Vagina (tissue), 2 donors: ENCODE measurements at regions not wholly inside any gene's neighbourhood (a gene's known extent, or its start where the extent isn't known, plus 50 kb on each side); places are given as distances from the start of the nearest gene placed in this dataset.

ENCODE experiments used
- DNase-seq, 2 donors: peaks; one replicate each; pipeline ENCODE4 v3.0.0-alpha.2; 2017; ENCODE audit errors: extremely low spot score in 2 of 2
- H3K27ac ChIP-seq: fragments of 200-600 bp; sonication (generic); one replicate; pipeline ENCODE4 v1.5.1; 2019
- H3K27me3 ChIP-seq: fragments of 200-600 bp; sonication (generic); one replicate; pipeline ENCODE4 v1.5.1; 2019
- H3K36me3 ChIP-seq, 2 donors: fragments of 200-600 bp; sonication (generic); one replicate each; pipeline ENCODE4 v1.5.1; 2017 to 2019
- H3K4me1 ChIP-seq: fragments of 200-600 bp; sonication (generic); one replicate; pipeline ENCODE4 v1.5.1; 2019
- H3K4me3 ChIP-seq, 2 donors: fragments of 200-600 bp; sonication (generic); 1 replicate in 1 of 2; 2 replicates in 1 of 2; pipeline ENCODE4 v1.5.1; 2016 to 2019
- H3K9me3 ChIP-seq: fragments of 200-600 bp; sonication (generic); one replicate; pipeline ENCODE4 v1.5.1; 2019
- POLR2A ChIP-seq, 2 donors: fragments of 450-650 bp; IDR thresholded peaks; one replicate each; pipeline ENCODE4 v1.6.1; 2017; ENCODE audit warnings: antibody characterized with exemption in 2 of 2, mild to moderate bottlenecking in 2 of 2, moderate library complexity in 2 of 2
- POLR2AphosphoS5 ChIP-seq, 2 donors: sonication (generic); formaldehyde crosslinking; IDR thresholded peaks; one replicate each; pipeline ENCODE4 v1.9.0; 2017; ENCODE audit warnings: antibody characterized with exemption in 2 of 2, mild to moderate bottlenecking in 2 of 2, low read depth in 1 of 2; ENCODE audit not compliant: insufficient read depth in 1 of 2
- intact Hi-C: fragments of 100-400 bp; cut with DNase I; formaldehyde crosslinking; loops from one replicate; pipeline ENCODE4 v1.15.1; 2023
- TF ChIP-seq, protein P1 (sequence below), 3 experiments: fragments of 450-650 bp in 2 of 3; fragments of 200-600 bp in 1 of 3; sonication (generic) in 1 of 3; IDR thresholded peaks; one replicate each; pipeline ENCODE4 v1.5.1; 2017 to 2019; ENCODE audit warnings: antibody characterized with exemption in 3 of 3, mild to moderate bottlenecking in 2 of 3, moderate library complexity in 2 of 3

DNA sequence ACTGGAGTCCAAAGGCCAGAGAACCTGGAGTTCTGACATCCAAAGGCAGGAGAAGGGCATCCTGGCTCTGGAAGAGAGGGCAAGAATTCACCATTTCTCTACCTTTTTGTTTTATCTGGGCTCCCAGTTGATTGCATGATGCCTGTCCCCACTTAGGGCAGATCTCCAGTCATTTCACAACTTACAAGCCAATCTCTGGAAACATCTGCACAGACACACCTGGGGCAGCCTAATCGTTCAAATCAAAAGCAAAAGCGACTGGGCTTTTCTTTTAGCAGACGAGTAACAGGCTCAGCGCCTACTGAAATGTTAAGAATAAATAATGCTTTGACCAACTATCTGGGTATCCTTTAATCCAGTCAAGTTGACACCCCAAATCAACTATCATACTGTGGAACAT lies 136.0 kb upstream of the NPY2R start:
- H3K4me3 ChIP-seq, result no peak overlapping the region
- no peaks in the 10 kb centered on the region for H3K9me3 ChIP-seq
- intact Hi-C loops, result no loop called here
- H3K4me1 ChIP-seq, result no peaks in the 10 kb centered on the region
- no peak overlapping the region for H3K27ac ChIP-seq
- TF ChIP-seq, protein P1, sequence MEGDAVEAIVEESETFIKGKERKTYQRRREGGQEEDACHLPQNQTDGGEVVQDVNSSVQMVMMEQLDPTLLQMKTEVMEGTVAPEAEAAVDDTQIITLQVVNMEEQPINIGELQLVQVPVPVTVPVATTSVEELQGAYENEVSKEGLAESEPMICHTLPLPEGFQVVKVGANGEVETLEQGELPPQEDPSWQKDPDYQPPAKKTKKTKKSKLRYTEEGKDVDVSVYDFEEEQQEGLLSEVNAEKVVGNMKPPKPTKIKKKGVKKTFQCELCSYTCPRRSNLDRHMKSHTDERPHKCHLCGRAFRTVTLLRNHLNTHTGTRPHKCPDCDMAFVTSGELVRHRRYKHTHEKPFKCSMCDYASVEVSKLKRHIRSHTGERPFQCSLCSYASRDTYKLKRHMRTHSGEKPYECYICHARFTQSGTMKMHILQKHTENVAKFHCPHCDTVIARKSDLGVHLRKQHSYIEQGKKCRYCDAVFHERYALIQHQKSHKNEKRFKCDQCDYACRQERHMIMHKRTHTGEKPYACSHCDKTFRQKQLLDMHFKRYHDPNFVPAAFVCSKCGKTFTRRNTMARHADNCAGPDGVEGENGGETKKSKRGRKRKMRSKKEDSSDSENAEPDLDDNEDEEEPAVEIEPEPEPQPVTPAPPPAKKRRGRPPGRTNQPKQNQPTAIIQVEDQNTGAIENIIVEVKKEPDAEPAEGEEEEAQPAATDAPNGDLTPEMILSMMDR (IDR thresholded peaks at IDR 0.05), result no peak
- TF ChIP-seq POLR2A (IDR thresholded peaks at IDR 0.05), result no peak
- no peak for TF ChIP-seq POLR2AphosphoS5 (IDR thresholded peaks at IDR 0.05; ENCODE audit: insufficient read depth in 1 of 2, low read depth in 1 of 2)
- no peaks in the 10 kb centered on the region for H3K27me3 ChIP-seq
- DNase-seq, result no peak
- H3K36me3 ChIP-seq, result no peaks in the 10 kb centered on the region

DNA sequence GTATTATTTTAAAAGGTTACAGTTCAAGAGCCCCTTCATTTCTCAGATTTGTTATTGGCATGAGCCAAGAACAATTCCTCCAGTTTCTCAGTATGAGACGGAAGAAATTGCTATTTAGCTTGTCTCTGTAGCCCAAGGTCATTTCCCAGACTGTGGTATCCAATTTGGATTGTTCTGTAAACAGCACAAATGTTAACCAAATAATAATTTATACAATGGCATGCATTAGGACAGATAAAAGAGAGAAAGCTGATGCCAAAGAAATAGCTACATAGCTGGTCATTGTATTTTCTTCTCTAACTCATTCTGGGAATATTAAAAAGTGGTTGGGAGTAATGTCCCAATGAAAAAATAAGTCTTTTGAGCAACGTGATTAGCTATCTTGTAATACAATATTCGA lies 134.6 kb upstream of the NPY2R start:
- Histone ChIP-seq H3K36me3 (no peaks in the 10 kb centered on the region), H3K4me1 (no peaks in the 10 kb centered on the region), H3K27me3 (no peaks in the 10 kb centered on the region), H3K4me3 (no peak overlapping the region), H3K9me3 (no peaks in the 10 kb centered on the region), H3K27ac (no peak overlapping the region)
- intact Hi-C loops, result no loop called here
- DNase-seq, result no peak
- TF ChIP-seq, protein P1 (IDR thresholded peaks at IDR 0.05), result no peak
- TF ChIP-seq POLR2A (IDR thresholded peaks at IDR 0.05) (no peak), POLR2AphosphoS5 (IDR thresholded peaks at IDR 0.05; ENCODE audit: insufficient read depth in 1 of 2, low read depth in 1 of 2) (no peak)

DNA sequence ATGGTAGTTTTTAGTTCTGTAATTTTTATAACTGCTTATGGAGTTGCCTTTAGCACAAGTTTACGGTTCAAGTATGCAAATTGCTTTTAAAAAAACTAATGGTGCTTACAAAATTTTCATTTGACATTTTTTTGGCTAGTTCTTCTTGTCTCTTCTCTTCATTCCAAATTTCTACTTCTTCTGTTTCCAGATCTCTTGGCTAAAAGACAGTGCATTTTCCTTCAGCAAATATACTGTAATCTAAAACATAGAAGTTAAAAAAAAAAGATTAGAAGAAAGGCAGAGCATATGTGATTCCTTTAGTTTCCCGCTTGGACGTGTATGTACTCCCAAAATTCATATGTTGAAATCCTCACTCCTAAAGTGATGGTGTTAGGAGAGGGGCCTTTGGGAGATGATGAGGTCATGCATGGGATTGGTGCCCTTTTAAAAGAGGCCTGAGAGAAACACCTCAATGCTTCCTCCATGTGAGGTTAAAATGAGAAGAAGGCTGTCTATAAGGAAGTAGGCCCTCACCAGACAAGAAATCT lies 132.1 kb upstream of the NPY2R start:
- no peaks in the 10 kb centered on the region for H3K27me3 ChIP-seq
- H3K36me3 ChIP-seq, result no peaks in the 10 kb centered on the region
- intact Hi-C loops, result no loop called here
- TF ChIP-seq POLR2AphosphoS5 (IDR thresholded peaks at IDR 0.05; ENCODE audit: insufficient read depth in 1 of 2, low read depth in 1 of 2) (no peak), POLR2A (IDR thresholded peaks at IDR 0.05) (no peak)
- TF ChIP-seq, protein P1 (IDR thresholded peaks at IDR 0.05), result no peak
- H3K4me1 ChIP-seq, result no peaks in the 10 kb centered on the region
- no peak for DNase-seq
- H3K9me3 ChIP-seq, result no peaks in the 10 kb centered on the region
- H3K27ac ChIP-seq, result no peak overlapping the region
- H3K4me3 ChIP-seq, result no peak overlapping the region

DNA sequence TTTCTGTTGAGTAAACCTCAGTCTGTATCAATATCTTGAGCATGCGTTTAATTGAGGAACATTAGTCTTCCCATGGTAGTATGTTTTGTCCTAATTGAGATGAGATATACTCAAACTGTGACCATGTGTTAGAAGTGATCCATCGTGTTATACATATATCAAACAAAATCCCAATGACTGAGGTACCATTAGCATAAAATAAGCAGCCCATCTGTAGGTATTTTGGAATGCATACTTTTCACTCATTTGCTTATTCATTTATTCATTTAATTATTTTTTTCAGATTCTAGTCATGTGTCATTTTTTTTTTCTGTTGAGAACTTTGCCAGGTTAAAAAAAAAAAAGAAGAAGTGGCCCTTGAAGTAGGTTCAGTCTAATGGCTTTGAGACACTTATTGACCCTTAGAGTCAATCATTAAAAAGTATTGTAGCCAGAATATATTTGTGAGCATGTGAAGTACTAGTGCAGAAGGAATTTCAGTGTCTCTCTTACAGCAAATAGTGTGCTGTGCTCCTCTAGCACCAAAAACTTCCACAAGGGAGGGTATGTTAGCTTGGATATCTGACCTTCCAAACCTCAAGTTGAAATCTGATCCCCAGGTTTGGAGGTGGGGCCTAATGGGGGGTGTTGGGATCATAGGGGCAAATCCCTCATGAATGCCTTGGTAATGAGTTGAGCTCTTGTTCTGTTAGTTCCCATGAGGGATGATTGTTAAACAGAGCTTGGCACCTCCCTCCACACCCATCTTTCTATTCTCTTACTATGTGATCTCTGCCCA lies 130.8 kb upstream of the NPY2R start:
- no peak overlapping the region for H3K4me3 ChIP-seq
- H3K36me3 ChIP-seq, result no peaks in the 10 kb centered on the region
- intact Hi-C loops, result no loop called here
- DNase-seq, result no peak
- TF ChIP-seq, protein P1 (IDR thresholded peaks at IDR 0.05), result no peak
- TF ChIP-seq POLR2AphosphoS5 (IDR thresholded peaks at IDR 0.05; ENCODE audit: insufficient read depth in 1 of 2, low read depth in 1 of 2) (no peak), POLR2A (IDR thresholded peaks at IDR 0.05) (no peak)
- H3K9me3 ChIP-seq, result no peaks in the 10 kb centered on the region
- no peak overlapping the region for H3K27ac ChIP-seq
- H3K4me1 ChIP-seq, result no peaks in the 10 kb centered on the region
- H3K27me3 ChIP-seq, result no peaks in the 10 kb centered on the region

DNA sequence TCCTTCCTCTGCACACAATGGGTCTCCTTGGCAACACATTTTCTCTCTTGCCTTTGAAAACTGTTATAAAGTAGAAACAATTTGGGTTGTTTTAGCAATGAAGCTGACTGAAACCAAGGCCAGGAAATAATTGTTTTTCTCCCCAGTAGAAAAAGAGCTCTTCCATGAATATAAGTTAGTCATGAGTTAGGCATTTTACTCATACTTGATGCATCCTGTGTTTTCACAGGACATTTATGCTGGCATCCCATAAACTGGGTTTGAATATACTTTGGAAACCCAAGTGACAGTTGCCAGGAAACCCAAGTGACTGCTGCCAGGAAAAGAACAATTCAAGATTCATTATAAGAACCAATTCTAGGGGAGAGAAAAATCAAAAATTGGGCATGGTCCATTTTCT lies 128.6 kb upstream of the NPY2R start:
- no peak overlapping the region for H3K27ac ChIP-seq
- DNase-seq, result no peak
- H3K4me1 ChIP-seq, result no peaks in the 10 kb centered on the region
- no peaks in the 10 kb centered on the region for H3K36me3 ChIP-seq
- H3K27me3 ChIP-seq, result no peaks in the 10 kb centered on the region
- intact Hi-C loops, result loop anchor here (5.0 kb wide), 1 partner anchor 897 kb away; no protein-coding TSS in a partner anchor
- H3K4me3 ChIP-seq, result no peak overlapping the region
- no peak for TF ChIP-seq POLR2A (IDR thresholded peaks at IDR 0.05)
- TF ChIP-seq POLR2AphosphoS5 (IDR thresholded peaks at IDR 0.05; ENCODE audit: insufficient read depth in 1 of 2, low read depth in 1 of 2), result no peak
- TF ChIP-seq, protein P1 (IDR thresholded peaks at IDR 0.05), result no peak
- H3K9me3 ChIP-seq, result no peaks in the 10 kb centered on the region
